ENCODE measurements at regions not wholly inside any gene's neighbourhood (a gene's known extent, or its start where the extent isn't known, plus 50 kb on each side); places are given as distances from the start of the nearest gene placed in this dataset.

- TF ChIP-seq, protein P1, sequence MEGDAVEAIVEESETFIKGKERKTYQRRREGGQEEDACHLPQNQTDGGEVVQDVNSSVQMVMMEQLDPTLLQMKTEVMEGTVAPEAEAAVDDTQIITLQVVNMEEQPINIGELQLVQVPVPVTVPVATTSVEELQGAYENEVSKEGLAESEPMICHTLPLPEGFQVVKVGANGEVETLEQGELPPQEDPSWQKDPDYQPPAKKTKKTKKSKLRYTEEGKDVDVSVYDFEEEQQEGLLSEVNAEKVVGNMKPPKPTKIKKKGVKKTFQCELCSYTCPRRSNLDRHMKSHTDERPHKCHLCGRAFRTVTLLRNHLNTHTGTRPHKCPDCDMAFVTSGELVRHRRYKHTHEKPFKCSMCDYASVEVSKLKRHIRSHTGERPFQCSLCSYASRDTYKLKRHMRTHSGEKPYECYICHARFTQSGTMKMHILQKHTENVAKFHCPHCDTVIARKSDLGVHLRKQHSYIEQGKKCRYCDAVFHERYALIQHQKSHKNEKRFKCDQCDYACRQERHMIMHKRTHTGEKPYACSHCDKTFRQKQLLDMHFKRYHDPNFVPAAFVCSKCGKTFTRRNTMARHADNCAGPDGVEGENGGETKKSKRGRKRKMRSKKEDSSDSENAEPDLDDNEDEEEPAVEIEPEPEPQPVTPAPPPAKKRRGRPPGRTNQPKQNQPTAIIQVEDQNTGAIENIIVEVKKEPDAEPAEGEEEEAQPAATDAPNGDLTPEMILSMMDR (IDR thresholded peaks at IDR 0.05 in 2 of 3, conservative IDR thresholded peaks at IDR 0.05 in 1 of 3; ENCODE audit: borderline replicate concordance in 1 of 3, insufficient read depth in 1 of 3, low read depth in 2 of 3, low read length in 2 of 3) = no peak
- no peak for TF ChIP-seq POLR2A (IDR thresholded peaks at IDR 0.05; ENCODE audit: borderline replicate concordance, extremely low read depth, insufficient read depth, insufficient read length)
- TF ChIP-seq EGR1 (IDR thresholded peaks at IDR 0.05; ENCODE audit: low read depth) = no peak
- TF ChIP-seq SP1 (IDR thresholded peaks at IDR 0.05; ENCODE audit: low read depth) = no peak
- TF ChIP-seq EZH2phosphoT487 (IDR thresholded peaks at IDR 0.05; ENCODE audit: borderline replicate concordance) = no peak
Measured at GRCh38 chr6:830667-831327, 137.9 kb upstream of the EXOC2 start.
